ENCODE measurements at regions not wholly inside any gene's neighbourhood (a gene's known extent, or its start where the extent isn't known, plus 50 kb on each side); places are given as distances from the start of the nearest gene placed in this dataset.

DNA sequence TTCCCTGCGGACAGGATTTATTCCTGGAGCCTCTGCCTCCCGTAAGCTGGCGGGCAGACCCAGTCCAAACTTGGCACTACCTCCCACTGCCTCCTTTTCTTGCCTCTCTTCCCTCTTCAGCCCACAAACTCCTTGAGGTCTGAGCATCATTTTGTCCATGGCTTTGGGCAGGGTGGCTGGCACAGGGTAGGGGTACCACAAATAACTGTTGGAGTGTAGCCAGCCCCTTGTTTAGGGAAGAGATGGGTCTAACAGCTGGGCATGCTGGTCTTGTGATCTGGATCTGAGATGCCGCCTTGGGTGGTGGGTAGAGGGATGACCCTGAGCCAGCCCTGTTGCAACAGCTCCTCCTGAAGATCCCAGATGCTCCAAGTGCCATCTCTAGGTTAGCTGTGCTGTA, 71.4 kb upstream of the CLDN14 start:
- no peak for TF ChIP-seq POLR2A (IDR thresholded peaks at IDR 0.05)
- TF ChIP-seq, protein P1, sequence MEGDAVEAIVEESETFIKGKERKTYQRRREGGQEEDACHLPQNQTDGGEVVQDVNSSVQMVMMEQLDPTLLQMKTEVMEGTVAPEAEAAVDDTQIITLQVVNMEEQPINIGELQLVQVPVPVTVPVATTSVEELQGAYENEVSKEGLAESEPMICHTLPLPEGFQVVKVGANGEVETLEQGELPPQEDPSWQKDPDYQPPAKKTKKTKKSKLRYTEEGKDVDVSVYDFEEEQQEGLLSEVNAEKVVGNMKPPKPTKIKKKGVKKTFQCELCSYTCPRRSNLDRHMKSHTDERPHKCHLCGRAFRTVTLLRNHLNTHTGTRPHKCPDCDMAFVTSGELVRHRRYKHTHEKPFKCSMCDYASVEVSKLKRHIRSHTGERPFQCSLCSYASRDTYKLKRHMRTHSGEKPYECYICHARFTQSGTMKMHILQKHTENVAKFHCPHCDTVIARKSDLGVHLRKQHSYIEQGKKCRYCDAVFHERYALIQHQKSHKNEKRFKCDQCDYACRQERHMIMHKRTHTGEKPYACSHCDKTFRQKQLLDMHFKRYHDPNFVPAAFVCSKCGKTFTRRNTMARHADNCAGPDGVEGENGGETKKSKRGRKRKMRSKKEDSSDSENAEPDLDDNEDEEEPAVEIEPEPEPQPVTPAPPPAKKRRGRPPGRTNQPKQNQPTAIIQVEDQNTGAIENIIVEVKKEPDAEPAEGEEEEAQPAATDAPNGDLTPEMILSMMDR (IDR thresholded peaks at IDR 0.05), result no peak

Data from prostate gland (tissue), 2 donors.